ENCODE measurements at regions not wholly inside any gene's neighbourhood (a gene's known extent, or its start where the extent isn't known, plus 50 kb on each side); places are given as distances from the start of the nearest gene placed in this dataset.

DNA sequence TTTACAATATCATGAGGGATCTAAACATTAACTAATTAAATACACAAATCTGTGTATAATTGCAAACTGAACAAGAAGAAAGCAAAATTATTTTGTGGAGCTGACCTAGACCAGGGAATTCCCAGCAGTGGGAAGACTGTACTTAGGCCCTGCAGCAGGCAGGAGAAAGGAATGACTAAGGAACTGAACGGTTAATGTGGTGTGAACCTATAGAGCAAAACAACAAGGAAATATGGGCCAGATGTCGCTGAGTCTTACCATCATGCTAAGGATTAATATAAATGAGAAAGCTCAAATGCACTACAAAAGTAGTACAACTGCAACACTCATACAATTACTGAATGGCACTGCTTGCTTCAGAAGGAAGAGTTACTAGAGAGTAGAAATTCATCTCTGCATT is 120.3 kb upstream of the ATXN3L start:
- TF ChIP-seq POLR2AphosphoS5 (IDR thresholded peaks at IDR 0.05) (no peak), POLR2A (IDR thresholded peaks at IDR 0.05) (no peak)
- TF ChIP-seq, protein P1, sequence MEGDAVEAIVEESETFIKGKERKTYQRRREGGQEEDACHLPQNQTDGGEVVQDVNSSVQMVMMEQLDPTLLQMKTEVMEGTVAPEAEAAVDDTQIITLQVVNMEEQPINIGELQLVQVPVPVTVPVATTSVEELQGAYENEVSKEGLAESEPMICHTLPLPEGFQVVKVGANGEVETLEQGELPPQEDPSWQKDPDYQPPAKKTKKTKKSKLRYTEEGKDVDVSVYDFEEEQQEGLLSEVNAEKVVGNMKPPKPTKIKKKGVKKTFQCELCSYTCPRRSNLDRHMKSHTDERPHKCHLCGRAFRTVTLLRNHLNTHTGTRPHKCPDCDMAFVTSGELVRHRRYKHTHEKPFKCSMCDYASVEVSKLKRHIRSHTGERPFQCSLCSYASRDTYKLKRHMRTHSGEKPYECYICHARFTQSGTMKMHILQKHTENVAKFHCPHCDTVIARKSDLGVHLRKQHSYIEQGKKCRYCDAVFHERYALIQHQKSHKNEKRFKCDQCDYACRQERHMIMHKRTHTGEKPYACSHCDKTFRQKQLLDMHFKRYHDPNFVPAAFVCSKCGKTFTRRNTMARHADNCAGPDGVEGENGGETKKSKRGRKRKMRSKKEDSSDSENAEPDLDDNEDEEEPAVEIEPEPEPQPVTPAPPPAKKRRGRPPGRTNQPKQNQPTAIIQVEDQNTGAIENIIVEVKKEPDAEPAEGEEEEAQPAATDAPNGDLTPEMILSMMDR (IDR thresholded peaks at IDR 0.05) = no peak
